ENCODE measurements at regions not wholly inside any gene's neighbourhood (a gene's known extent, or its start where the extent isn't known, plus 50 kb on each side); places are given as distances from the start of the nearest gene placed in this dataset.

- no peak overlapping the region for H2AK5ac ChIP-seq (ENCODE audit: insufficient read length, low read length)
- no peak overlapping the region for H3K4ac ChIP-seq (ENCODE audit: low read depth, low read length)
- H3T11ph ChIP-seq (ENCODE audit: low read length): no peak overlapping the region
- H3K4me2 ChIP-seq (ENCODE audit: insufficient read depth, insufficient read length, low read length): no peak overlapping the region
- no peaks in the 10 kb centered on the region for H3K23me2 ChIP-seq (ENCODE audit: insufficient read length, low read depth, low read length, poor library complexity, severe bottlenecking)
- no CpG with 5 or more reads among the region's 2 CpGs for WGBS (ENCODE audit: extremely low coverage, insufficient read length, low lambda C conversion rate)
- no peaks in the 10 kb centered on the region for H3K4me1 Mint-ChIP-seq
- no peak overlapping the region for H2BK15ac ChIP-seq (ENCODE audit: low read depth, low read length)
- DNase-seq: no peak
- no peak for TF ChIP-seq CTCF (conservative IDR thresholded peaks at IDR 0.05)
- no peak overlapping the region for H3K23ac ChIP-seq (ENCODE audit: insufficient read length, low read depth, low read length)
- no peak overlapping the region for H3K14ac ChIP-seq (ENCODE audit: insufficient read depth, low read length)
- no peak overlapping the region for H2BK120ac ChIP-seq (ENCODE audit: low read depth, low read length, poor library complexity, severe bottlenecking)
- peaks cover 4 to 15% (median 4%) of the 10 kb centered on the region in 3 experiments; a peak in 6 of 7 replicates for H3K36me3 Mint-ChIP-seq (ENCODE audit: insufficient read depth in 1 of 3, low read depth in 3 of 3)
- no peak overlapping the region for H4K8ac ChIP-seq (replicated peaks; ENCODE audit: insufficient read length, low read depth, low read length)
- H2BK20ac ChIP-seq (ENCODE audit: low read depth, low read length, poor library complexity, severe bottlenecking): no peak overlapping the region
- no peak overlapping the region for H3K9ac ChIP-seq (ENCODE audit: extremely low read depth, insufficient read length, low read length)
- no peaks in the 10 kb centered on the region for H3K27me3 ChIP-seq (ENCODE audit: insufficient read depth, low read length)
- no peak overlapping the region; a peak in 1 of 7 replicates for H3K27ac Mint-ChIP-seq
- no peak overlapping the region for H2BK5ac ChIP-seq (ENCODE audit: insufficient read length, low read length)
- peaks cover 5 to 7% of the 10 kb centered on the region in 2 experiments; a peak in 3 of 5 replicates for H3K9me3 Mint-ChIP-seq
- H3K27ac ChIP-seq (ENCODE audit: insufficient read length, low read depth, low read length): no peak overlapping the region
- no peak overlapping the region for H3K56ac ChIP-seq (ENCODE audit: insufficient read length, low read depth, low read length)
- no peaks in the 10 kb centered on the region for H3K79me1 ChIP-seq (ENCODE audit: insufficient read depth, low read depth, low read length, poor library complexity, severe bottlenecking)
- H4K91ac ChIP-seq (ENCODE audit: insufficient read length, low read depth, low read length): no peak overlapping the region
- H3K9me3 ChIP-seq (ENCODE audit: control insufficient read depth, low read depth, low read length): no peaks in the 10 kb centered on the region
- H3K4me3 Mint-ChIP-seq: no peak overlapping the region
- H3K27me3 Mint-ChIP-seq (ENCODE audit: low read depth): no peaks in the 10 kb centered on the region; the same call in 1 of the 2 replicates
- H4K20me1 ChIP-seq (ENCODE audit: control insufficient read depth, insufficient read depth, insufficient read length): no peaks in the 10 kb centered on the region
- H4K5ac ChIP-seq (ENCODE audit: insufficient read length, low read depth, low read length): no peak overlapping the region
- H2BK12ac ChIP-seq (ENCODE audit: insufficient read length, low read depth, low read length): no peak overlapping the region
- no peaks in the 10 kb centered on the region for H3K4me1 ChIP-seq (ENCODE audit: insufficient read depth, low read length)
- H3K18ac ChIP-seq (ENCODE audit: insufficient read length, low read depth, low read length): no peak overlapping the region
- no peaks in the 10 kb centered on the region for H3K79me2 ChIP-seq (ENCODE audit: insufficient read depth, low read length)
- no peak overlapping the region for H2AFZ ChIP-seq (ENCODE audit: low read length)
Measured at GRCh38 chr18:72973841-72974240, 106.1 kb upstream of the NETO1 start.

Measured in H9 (cell line).